CD14-positive monocyte (primary cell): ENCODE measurements at regions not wholly inside any gene's neighbourhood (a gene's known extent, or its start where the extent isn't known, plus 50 kb on each side); places are given as distances from the start of the nearest gene placed in this dataset.

Experiments
- DNase-seq, 3 donors: peaks; one replicate each; pipeline ENCODE4 v3.0.0-alpha.2; 2011 to 2022
- H2AFZ ChIP-seq: 2 replicates; pipeline ENCODE4 v1.6.0; 2012; ENCODE audit warnings: mild to moderate bottlenecking, low read depth, low read length, inconsistent platforms; ENCODE audit not compliant: insufficient read depth, poor library complexity, severe bottlenecking
- H3K27ac ChIP-seq, 2 donors: 1 replicate in 1 of 2; 2 replicates in 1 of 2; pipeline ENCODE4 v1.5.1; 2012 to 2013; ENCODE audit warnings: low read length in 2 of 2, control low read depth in 1 of 2, inconsistent platforms in 1 of 2, low read depth in 1 of 2, mild to moderate bottlenecking in 1 of 2
- H3K27me3 ChIP-seq, 2 donors: one replicate each; pipeline versions ENCODE4 v1.6.0 to v1.6.1; 2011 to 2013; ENCODE audit warnings: low read length in 2 of 2; ENCODE audit not compliant: control insufficient read depth in 2 of 2, insufficient read depth in 2 of 2
- H3K36me3 ChIP-seq, 2 donors: replicated peaks in 1 of 2; 1 replicate in 1 of 2; 2 replicates in 1 of 2; pipeline versions ENCODE4 v1.5.1 to v1.6.1; 2012 to 2013; ENCODE audit warnings: low read length in 2 of 2, control low read depth in 1 of 2, inconsistent platforms in 1 of 2, mild to moderate bottlenecking in 1 of 2; ENCODE audit not compliant: insufficient read depth in 2 of 2, control insufficient read depth in 1 of 2
- H3K4me1 ChIP-seq, 2 donors: 1 replicate in 1 of 2; 2 replicates in 1 of 2; pipeline versions ENCODE4 v1.5.1 to v1.6.1; 2012 to 2013; ENCODE audit warnings: low read length in 2 of 2, control low read depth in 1 of 2, inconsistent platforms in 1 of 2, mild to moderate bottlenecking in 1 of 2, moderate library complexity in 1 of 2; ENCODE audit not compliant: insufficient read depth in 2 of 2, control insufficient read depth in 1 of 2
- H3K4me2 ChIP-seq: replicated peaks from 2 replicates; pipeline ENCODE3; 2012; ENCODE audit warnings: low read length, moderate library complexity, mild to moderate bottlenecking; ENCODE audit not compliant: poor library complexity, severe bottlenecking; ENCODE audit errors: extremely low read depth
- H3K4me3 ChIP-seq, 3 experiments: fragments of 200-600 bp in 1 of 3; sonication (generic) in 1 of 3; replicated peaks in 1 of 3; 1 replicate in 2 of 3; 2 replicates in 1 of 3; pipeline ENCODE4 v1.5.1; 2011 to 2013; ENCODE audit warnings: low read length in 3 of 3, mild to moderate bottlenecking in 3 of 3, control low read depth in 2 of 3, low read depth in 2 of 3, inconsistent platforms in 1 of 3, moderate library complexity in 1 of 3
- H3K79me2 ChIP-seq: 2 replicates; pipeline ENCODE4 v1.6.0; 2012; ENCODE audit warnings: mild to moderate bottlenecking, control low read depth, inconsistent platforms, low read length, moderate library complexity; ENCODE audit not compliant: insufficient read depth
- H3K9ac ChIP-seq: 2 replicates; pipeline ENCODE4 v1.6.0; 2017; ENCODE audit warnings: low read length, mild to moderate bottlenecking; ENCODE audit not compliant: insufficient read depth, poor library complexity, severe bottlenecking
- H3K9me3 ChIP-seq, 2 donors: replicated peaks in 1 of 2; 1 replicate in 1 of 2; 2 replicates in 1 of 2; pipeline versions ENCODE4 v1.5.1 to v1.6.1; 2012 to 2013; ENCODE audit warnings: low read length in 2 of 2, control low read depth in 1 of 2; ENCODE audit not compliant: control insufficient read depth in 1 of 2, insufficient read depth in 1 of 2
- H4K20me1 ChIP-seq: 2 replicates; pipeline ENCODE4 v1.6.0; 2012; ENCODE audit warnings: mild to moderate bottlenecking, low read length, control low read depth, moderate library complexity; ENCODE audit not compliant: insufficient read depth
- H3K27ac Mint-ChIP-seq, 7 donors: one replicate each; pipeline ENCODE4 v1.8.0; 2020; ENCODE audit warnings: mild to moderate bottlenecking in 7 of 7, mixed read lengths in 7 of 7, moderate library complexity in 6 of 7, inconsistent platforms in 2 of 7
- H3K27me3 Mint-ChIP-seq, 3 donors: one replicate each; pipeline ENCODE4 v1.8.0; 2021 to 2022; ENCODE audit warnings: low read depth in 3 of 3, mild to moderate bottlenecking in 3 of 3, mixed read lengths in 3 of 3, moderate library complexity in 3 of 3, inconsistent platforms in 1 of 3
- H3K36me3 Mint-ChIP-seq, 2 donors: one replicate each; pipeline ENCODE4 v1.8.0; 2020; ENCODE audit warnings: mixed read lengths in 2 of 2, inconsistent platforms in 1 of 2, mild to moderate bottlenecking in 1 of 2
- H3K4me1 Mint-ChIP-seq: one replicate; pipeline ENCODE4 v1.8.0; 2020; ENCODE audit warnings: mild to moderate bottlenecking, mixed read lengths
- H3K4me3 Mint-ChIP-seq, 2 donors: one replicate each; pipeline ENCODE4 v1.8.0; 2020; ENCODE audit warnings: mild to moderate bottlenecking in 2 of 2, mixed read lengths in 2 of 2, moderate library complexity in 1 of 2
- H3K9me3 Mint-ChIP-seq, 7 donors: one replicate each; pipeline ENCODE4 v1.8.0; 2020 to 2022; ENCODE audit warnings: mixed read lengths in 7 of 7, mild to moderate bottlenecking in 6 of 7, moderate library complexity in 6 of 7, inconsistent platforms in 2 of 7
- WGBS: methylation state at CpG from one replicate; pipeline ENCODE4 v1.1.5; 2013; ENCODE audit warnings: missing lambda C conversion rate; ENCODE audit not compliant: insufficient coverage; 5-methylcytosine and 5-hydroxymethylcytosine counted together
- intact Hi-C, 2 donors: fragments of 100-400 bp; cut with micrococcal nuclease; formaldehyde crosslinking; loops; one replicate each; pipeline versions ENCODE4 v1.15.0 to v1.15.1; 2023
- TF ChIP-seq, protein P1 (sequence below): fragments of 200-600 bp; IDR thresholded peaks from one replicate; pipeline ENCODE4 v1.8.0; 2022; ENCODE audit warnings: antibody characterized with exemption, mild to moderate bottlenecking

GRCh38 chr1:24266398-24266941, 52.7 kb upstream of the GRHL3 start:
- no peaks in the 10 kb centered on the region for H4K20me1 ChIP-seq
- Mint-ChIP-seq H3K27me3 (peaks cover 3 to 20% (median 11%) of the 10 kb centered on the region in 3 donors), H3K36me3 (no peaks in the 10 kb centered on the region), H3K27ac (no peak overlapping the region), H3K4me1 (no peaks in the 10 kb centered on the region), H3K9me3 (peaks cover 4 to 19% (median 7%) of the 10 kb centered on the region in 7 donors), H3K4me3 (no peak overlapping the region)
- no peaks in the 10 kb centered on the region for H3K79me2 ChIP-seq
- no peak overlapping the region for H3K4me2 ChIP-seq
- WGBS, result 83% methylated on average over 1 of the region's 9 CpGs
- TF ChIP-seq, protein P1, sequence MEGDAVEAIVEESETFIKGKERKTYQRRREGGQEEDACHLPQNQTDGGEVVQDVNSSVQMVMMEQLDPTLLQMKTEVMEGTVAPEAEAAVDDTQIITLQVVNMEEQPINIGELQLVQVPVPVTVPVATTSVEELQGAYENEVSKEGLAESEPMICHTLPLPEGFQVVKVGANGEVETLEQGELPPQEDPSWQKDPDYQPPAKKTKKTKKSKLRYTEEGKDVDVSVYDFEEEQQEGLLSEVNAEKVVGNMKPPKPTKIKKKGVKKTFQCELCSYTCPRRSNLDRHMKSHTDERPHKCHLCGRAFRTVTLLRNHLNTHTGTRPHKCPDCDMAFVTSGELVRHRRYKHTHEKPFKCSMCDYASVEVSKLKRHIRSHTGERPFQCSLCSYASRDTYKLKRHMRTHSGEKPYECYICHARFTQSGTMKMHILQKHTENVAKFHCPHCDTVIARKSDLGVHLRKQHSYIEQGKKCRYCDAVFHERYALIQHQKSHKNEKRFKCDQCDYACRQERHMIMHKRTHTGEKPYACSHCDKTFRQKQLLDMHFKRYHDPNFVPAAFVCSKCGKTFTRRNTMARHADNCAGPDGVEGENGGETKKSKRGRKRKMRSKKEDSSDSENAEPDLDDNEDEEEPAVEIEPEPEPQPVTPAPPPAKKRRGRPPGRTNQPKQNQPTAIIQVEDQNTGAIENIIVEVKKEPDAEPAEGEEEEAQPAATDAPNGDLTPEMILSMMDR, result no peak
- intact Hi-C loops, result no loop called here
- DNase-seq, result no peak
- H3K27ac ChIP-seq, result no peak overlapping the region
- H3K27me3 ChIP-seq, result no peaks in the 10 kb centered on the region
- no peaks in the 10 kb centered on the region for H3K9me3 ChIP-seq
- H2AFZ ChIP-seq, result no peak overlapping the region
- H3K36me3 ChIP-seq, result no peaks in the 10 kb centered on the region
- no peak overlapping the region for H3K9ac ChIP-seq
- H3K4me3 ChIP-seq, result no peak overlapping the region
- H3K4me1 ChIP-seq, result no peaks in the 10 kb centered on the region

DNA sequence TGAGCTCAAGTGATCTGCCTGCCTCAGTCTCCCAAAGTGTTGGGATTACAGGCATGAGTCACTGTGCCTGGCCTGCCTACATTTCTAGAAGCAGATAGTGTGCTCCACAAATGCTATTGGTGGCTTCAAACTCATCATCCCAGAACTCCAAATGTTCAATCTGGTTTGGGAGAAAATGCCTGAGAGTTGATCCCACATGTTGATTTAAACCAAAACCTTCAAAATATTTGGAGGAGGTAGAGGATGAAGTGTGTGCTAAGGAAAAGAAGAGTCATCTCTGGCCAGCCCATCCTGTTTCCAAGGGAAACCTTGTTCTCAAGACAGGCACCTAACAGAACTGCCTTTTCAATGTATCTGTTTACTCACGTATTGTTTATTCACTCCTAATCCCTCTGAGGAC, 55.4 kb upstream of the GRHL3 start:
- H3K27ac Mint-ChIP-seq, result no peak overlapping the region
- no CpG with 5 or more reads among the region's 1 CpG for WGBS

More for the DNA sequence above, 55.4 kb upstream of the GRHL3 start:
- H3K4me3 ChIP-seq, result no peak overlapping the region
- no peaks in the 10 kb centered on the region for H4K20me1 ChIP-seq
- TF ChIP-seq, protein P1, result no peak
- H3K79me2 ChIP-seq, result no peaks in the 10 kb centered on the region
- Mint-ChIP-seq H3K27me3 (peaks cover 2 to 9% (median 8%) of the 10 kb centered on the region in 3 donors), H3K36me3 (no peaks in the 10 kb centered on the region), H3K4me3 (no peak overlapping the region), H3K9me3 (peaks cover 0 to 8% (median 3%) of the 10 kb centered on the region in 7 donors), H3K4me1 (no peaks in the 10 kb centered on the region)
- no peaks in the 10 kb centered on the region for H3K27me3 ChIP-seq
- intact Hi-C loops, result no loop called here
- DNase-seq, result no peak
- H3K9me3 ChIP-seq, result no peaks in the 10 kb centered on the region
- H2AFZ ChIP-seq, result no peak overlapping the region
- H3K36me3 ChIP-seq, result no peaks in the 10 kb centered on the region
- H3K27ac ChIP-seq, result no peak overlapping the region
- H3K9ac ChIP-seq, result no peak overlapping the region
- H3K4me2 ChIP-seq, result no peak overlapping the region
- no peaks in the 10 kb centered on the region for H3K4me1 ChIP-seq
